ENCODE measurements at regions not wholly inside any gene's neighbourhood (a gene's known extent, or its start where the extent isn't known, plus 50 kb on each side); places are given as distances from the start of the nearest gene placed in this dataset.
A peak's percentile ranks its signal among the peaks of the same experiment; 100 is the strongest.

DNA sequence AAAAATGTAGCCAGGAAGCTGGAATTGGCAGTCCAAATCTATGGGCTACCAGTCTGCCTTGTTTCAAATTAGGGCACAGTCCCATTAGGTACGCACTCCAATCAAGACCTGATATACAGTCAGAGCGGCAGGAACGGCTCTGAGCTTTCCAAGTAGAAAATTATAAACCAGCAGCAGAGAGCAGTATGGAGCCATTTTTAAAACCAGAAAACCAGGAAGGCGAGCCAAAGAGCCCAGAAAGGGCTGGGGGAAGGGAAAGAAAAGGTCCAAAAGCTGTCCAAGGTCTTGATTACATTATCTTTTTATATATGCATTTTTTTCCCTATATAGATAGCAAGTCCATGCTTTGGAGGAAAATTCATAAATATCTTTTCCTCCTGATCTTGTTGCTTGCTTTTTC lies 719.0 kb downstream of the RWDD3 start:
- Histone ChIP-seq H2AFZ (ENCODE audit: low read length) (no peak overlapping the region), H4K20me1 (ENCODE audit: insufficient read depth, low read length, poor library complexity, severe bottlenecking) (no peaks in the 10 kb centered on the region), H3K27me3 (ENCODE audit: insufficient read depth, low read length, poor library complexity, severe bottlenecking) (no peaks in the 10 kb centered on the region), H3K4me3 (ENCODE audit: low read length, poor library complexity, severe bottlenecking) (no peak overlapping the region), H3F3A (ENCODE audit: low read depth) (no peaks in the 10 kb centered on the region), H3K9me2 (replicated peaks; ENCODE audit: low read depth, low read length) (no peaks in the 10 kb centered on the region), H3K79me2 (ENCODE audit: insufficient read depth, low read length) (no peaks in the 10 kb centered on the region), H3K9ac (ENCODE audit: low read depth, low read length, poor library complexity, severe bottlenecking) (no peak overlapping the region), H3K4me1 (ENCODE audit: insufficient read depth, low read length, poor library complexity, severe bottlenecking) (peaks cover 58% of the 10 kb centered on the region), H3K36me3 (ENCODE audit: insufficient read depth, low read length) (no peaks in the 10 kb centered on the region), H3K4me2 (ENCODE audit: low read depth, low read length, poor library complexity, severe bottlenecking) (no peak overlapping the region), H3K9me3 (ENCODE audit: insufficient read depth, low read depth, low read length) (no peaks in the 10 kb centered on the region)
- no peak for TF ChIP-seq EZH2phosphoT487 (IDR thresholded peaks at IDR 0.05; ENCODE audit: borderline replicate concordance)
- TF ChIP-seq, protein P1, sequence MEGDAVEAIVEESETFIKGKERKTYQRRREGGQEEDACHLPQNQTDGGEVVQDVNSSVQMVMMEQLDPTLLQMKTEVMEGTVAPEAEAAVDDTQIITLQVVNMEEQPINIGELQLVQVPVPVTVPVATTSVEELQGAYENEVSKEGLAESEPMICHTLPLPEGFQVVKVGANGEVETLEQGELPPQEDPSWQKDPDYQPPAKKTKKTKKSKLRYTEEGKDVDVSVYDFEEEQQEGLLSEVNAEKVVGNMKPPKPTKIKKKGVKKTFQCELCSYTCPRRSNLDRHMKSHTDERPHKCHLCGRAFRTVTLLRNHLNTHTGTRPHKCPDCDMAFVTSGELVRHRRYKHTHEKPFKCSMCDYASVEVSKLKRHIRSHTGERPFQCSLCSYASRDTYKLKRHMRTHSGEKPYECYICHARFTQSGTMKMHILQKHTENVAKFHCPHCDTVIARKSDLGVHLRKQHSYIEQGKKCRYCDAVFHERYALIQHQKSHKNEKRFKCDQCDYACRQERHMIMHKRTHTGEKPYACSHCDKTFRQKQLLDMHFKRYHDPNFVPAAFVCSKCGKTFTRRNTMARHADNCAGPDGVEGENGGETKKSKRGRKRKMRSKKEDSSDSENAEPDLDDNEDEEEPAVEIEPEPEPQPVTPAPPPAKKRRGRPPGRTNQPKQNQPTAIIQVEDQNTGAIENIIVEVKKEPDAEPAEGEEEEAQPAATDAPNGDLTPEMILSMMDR (conservative IDR thresholded peaks at IDR 0.05; ENCODE audit: low read length): peak; percentile 61

DNA sequence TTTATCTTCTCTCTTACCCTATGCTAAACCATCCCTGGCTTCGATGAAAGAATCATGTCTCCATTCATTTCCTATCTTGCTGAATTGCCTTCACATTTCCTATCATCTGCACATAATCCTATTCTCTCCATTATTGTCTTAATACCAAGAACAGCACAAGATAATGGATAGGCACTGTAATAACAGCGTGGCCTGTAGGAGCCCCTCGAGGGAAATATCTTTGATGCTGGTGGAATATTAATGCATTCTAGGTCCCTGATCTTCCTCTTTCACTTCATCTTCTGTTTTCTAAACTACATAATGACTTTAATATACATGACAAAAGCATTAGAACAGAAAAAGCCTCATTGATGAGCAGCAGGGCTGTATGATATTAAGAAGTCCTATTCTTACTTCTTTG lies 720.6 kb downstream of the RWDD3 start:
- Histone ChIP-seq H3F3A (ENCODE audit: low read depth) (no peaks in the 10 kb centered on the region), H3K9me3 (ENCODE audit: insufficient read depth, low read depth, low read length) (no peaks in the 10 kb centered on the region), H3K9ac (ENCODE audit: low read depth, low read length, poor library complexity, severe bottlenecking) (no peak overlapping the region), H2AFZ (ENCODE audit: low read length) (no peak overlapping the region), H3K36me3 (ENCODE audit: insufficient read depth, low read length) (no peaks in the 10 kb centered on the region), H3K4me3 (ENCODE audit: low read length, poor library complexity, severe bottlenecking) (no peak overlapping the region), H3K79me2 (ENCODE audit: insufficient read depth, low read length) (no peaks in the 10 kb centered on the region), H3K9me2 (replicated peaks; ENCODE audit: low read depth, low read length) (no peaks in the 10 kb centered on the region), H4K20me1 (ENCODE audit: insufficient read depth, low read length, poor library complexity, severe bottlenecking) (no peaks in the 10 kb centered on the region), H3K4me1 (ENCODE audit: insufficient read depth, low read length, poor library complexity, severe bottlenecking) (peaks cover 43% of the 10 kb centered on the region), H3K4me2 (ENCODE audit: low read depth, low read length, poor library complexity, severe bottlenecking) (no peak overlapping the region), H3K27me3 (ENCODE audit: insufficient read depth, low read length, poor library complexity, severe bottlenecking) (no peaks in the 10 kb centered on the region)
- TF ChIP-seq EZH2phosphoT487 (IDR thresholded peaks at IDR 0.05; ENCODE audit: borderline replicate concordance): no peak
- TF ChIP-seq, protein P1 (conservative IDR thresholded peaks at IDR 0.05; ENCODE audit: low read length): no peak

DNA sequence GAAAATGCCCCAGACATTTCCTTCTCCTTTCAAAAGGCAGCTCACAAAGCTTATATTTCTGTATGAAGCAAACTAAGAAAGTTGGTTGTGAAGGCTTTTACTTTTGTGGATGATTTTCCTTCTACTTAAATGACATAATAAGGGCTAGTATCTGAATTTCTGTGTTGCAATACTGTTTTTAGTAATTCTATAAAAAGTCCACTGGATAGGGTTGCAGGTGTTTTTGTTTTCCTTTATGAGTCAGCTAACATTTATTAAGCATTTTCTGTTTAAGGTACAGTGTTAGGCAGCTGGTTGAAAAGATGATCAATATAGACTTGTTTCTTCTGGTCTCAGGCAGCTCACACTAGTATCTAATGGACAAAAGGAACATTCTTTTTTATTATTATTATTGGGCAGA lies 722.2 kb downstream of the RWDD3 start:
- no peak overlapping the region for H3K9ac ChIP-seq (ENCODE audit: low read depth, low read length, poor library complexity, severe bottlenecking)
- no peak for TF ChIP-seq EZH2phosphoT487 (IDR thresholded peaks at IDR 0.05; ENCODE audit: borderline replicate concordance)
- TF ChIP-seq, protein P1 (conservative IDR thresholded peaks at IDR 0.05; ENCODE audit: low read length): no peak
- H3K36me3 ChIP-seq (ENCODE audit: insufficient read depth, low read length): no peaks in the 10 kb centered on the region
- peak overlapping the region; percentile 23 for H3K4me2 ChIP-seq (ENCODE audit: low read depth, low read length, poor library complexity, severe bottlenecking)
- no peaks in the 10 kb centered on the region for H3K9me3 ChIP-seq (ENCODE audit: insufficient read depth, low read depth, low read length)
- H3K4me1 ChIP-seq (ENCODE audit: insufficient read depth, low read length, poor library complexity, severe bottlenecking): peaks cover 28% of the 10 kb centered on the region
- no peaks in the 10 kb centered on the region for H4K20me1 ChIP-seq (ENCODE audit: insufficient read depth, low read length, poor library complexity, severe bottlenecking)
- no peaks in the 10 kb centered on the region for H3F3A ChIP-seq (ENCODE audit: low read depth)
- H3K79me2 ChIP-seq (ENCODE audit: insufficient read depth, low read length): no peaks in the 10 kb centered on the region
- 0 out of 2 replicates have a peak overlapping the region, but pooled peaks have one; percentile 44 for H2AFZ ChIP-seq (ENCODE audit: low read length)
- H3K4me3 ChIP-seq (ENCODE audit: low read length, poor library complexity, severe bottlenecking): no peak overlapping the region
- no peaks in the 10 kb centered on the region for H3K9me2 ChIP-seq (replicated peaks; ENCODE audit: low read depth, low read length)
- H3K27me3 ChIP-seq (ENCODE audit: insufficient read depth, low read length, poor library complexity, severe bottlenecking): no peaks in the 10 kb centered on the region
